ENCODE measurements at regions not wholly inside any gene's neighbourhood (a gene's known extent, or its start where the extent isn't known, plus 50 kb on each side); places are given as distances from the start of the nearest gene placed in this dataset.

DNA sequence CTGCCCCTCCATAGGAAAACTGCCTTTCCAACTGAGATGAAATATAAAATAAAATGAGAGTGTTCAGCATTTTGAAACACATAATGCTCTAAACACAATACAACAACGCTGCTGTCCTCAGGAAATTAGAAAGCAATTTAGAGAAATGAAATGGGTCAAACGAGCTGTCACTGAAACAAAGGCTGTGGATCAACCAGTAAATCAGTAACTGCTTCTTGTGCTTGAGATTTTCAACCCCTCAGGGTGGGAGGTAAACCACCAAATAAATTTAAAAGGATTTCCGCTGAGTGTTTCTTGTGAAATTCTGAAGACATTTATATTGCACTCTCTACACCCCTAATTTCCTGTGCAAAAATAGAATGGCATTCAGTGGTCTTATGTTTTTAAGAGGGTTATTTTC, 657.1 kb upstream of the SEL1L start:
- no peak for DNase-seq

DNA sequence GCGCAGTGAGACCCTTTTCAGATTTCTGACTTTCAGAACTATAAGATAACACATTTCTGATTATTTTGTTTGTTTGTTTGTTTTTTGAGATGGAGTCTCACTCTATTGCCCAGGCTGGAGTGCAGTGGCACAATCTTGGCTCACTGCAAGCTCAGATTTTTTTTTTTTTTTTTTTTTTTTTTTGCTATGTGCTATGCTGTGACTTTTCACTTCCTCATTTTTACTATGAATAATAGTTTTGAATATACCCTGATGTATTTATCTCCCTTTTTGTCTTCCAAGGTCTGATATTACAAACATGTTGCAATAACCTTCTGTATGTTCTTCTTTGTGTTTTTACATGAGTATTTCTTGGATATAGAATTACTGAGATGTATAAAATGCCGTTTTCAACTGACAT, 658.7 kb upstream of the SEL1L start:
- DNase-seq: no peak

DNA sequence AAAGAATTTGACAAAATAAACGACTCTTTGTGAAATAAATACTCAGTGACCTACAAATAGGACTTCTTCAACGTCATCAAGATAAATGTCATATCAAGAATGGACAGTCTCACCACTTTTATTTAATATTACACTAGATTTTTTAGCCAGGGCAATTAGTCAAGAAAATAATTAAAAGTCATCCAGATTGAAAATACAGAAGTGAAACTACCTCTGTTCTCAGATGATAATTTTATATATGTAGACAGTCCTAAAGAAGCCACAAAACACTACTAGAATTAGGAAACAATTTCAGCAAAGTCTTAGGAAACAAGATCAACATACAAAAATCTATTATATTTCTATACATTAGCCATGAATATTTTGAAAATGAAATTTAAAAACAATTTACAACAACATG, 689.6 kb upstream of the SEL1L start:
- no peak for DNase-seq

DNA sequence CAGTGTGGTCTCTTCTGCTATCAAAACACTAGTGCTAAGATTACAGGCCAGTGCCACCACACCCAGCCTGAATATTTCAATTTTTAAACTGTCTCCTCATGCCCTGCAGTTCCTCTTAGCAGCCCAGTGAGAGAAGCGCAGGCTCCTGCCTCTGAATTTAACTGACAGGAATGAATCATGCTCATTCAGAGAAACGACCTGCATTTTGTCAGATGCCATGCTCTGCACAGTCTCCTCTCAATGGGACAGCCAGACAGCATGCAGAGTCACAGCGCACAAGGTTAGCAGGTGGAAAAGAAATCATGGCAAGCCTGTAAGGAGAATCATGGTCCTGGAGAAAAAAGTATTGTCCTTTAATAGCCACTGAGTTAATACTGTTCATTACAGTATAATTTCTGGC, 691.0 kb upstream of the SEL1L start:
- DNase-seq: no peak

DNA sequence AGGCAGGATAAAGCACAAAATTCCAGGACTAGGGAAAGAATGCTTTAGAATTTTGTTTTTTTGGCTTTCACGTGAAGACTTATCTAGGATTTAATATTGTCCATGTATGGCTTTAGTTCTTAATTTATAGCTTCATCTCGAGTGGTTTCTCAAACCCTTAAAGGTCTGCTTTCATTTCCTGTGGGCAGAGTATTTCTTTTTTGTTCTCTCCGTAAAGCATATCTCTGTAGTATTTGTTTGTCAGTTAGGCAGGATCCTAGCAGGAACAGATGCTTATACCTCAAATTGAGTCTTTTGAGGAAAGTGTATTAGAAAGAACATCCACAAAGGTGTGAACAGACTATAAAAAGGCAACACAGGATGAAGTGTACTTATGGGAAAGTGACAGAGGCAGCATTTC, 697.1 kb upstream of the SEL1L start:
- DNase-seq: no peak

DNA sequence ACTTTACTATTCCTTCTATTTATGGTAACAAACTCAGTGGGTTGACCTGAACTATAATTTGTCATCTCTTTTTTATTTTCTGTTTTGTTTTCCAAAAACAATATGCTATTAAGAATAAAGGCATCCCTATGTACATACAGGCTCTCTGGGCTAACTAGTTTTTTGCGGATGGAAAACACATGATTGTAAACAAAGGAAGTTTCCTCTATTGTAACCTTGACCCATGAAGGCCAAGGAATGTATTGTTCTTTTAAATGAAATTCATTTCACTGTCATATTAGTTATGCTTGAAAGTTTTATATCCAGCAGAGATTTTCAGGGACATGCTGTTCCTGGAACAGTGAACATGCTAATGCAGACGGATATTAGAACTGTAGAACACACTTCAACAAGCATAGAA, 705.0 kb upstream of the SEL1L start:
- no peak for DNase-seq

DNA sequence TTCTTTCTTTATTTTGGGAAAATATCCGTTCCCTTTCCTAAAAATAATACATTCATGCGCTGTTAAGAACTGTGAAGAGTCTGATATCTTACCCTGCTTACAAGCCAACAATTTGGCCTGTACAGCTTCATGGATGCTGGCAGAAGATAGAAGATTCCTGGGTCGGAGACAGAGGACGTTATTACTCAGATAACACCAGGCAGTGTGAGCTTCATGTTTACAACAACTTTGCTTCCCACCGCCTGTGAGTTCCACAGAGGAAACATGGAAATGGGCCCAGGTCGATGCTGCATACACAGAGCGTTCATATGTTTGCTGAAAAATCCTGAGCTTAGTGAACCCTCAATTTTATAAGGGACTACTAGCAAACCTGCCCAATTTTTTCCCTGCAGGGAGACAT, 705.6 kb upstream of the SEL1L start:
- DNase-seq: no peak

DNA sequence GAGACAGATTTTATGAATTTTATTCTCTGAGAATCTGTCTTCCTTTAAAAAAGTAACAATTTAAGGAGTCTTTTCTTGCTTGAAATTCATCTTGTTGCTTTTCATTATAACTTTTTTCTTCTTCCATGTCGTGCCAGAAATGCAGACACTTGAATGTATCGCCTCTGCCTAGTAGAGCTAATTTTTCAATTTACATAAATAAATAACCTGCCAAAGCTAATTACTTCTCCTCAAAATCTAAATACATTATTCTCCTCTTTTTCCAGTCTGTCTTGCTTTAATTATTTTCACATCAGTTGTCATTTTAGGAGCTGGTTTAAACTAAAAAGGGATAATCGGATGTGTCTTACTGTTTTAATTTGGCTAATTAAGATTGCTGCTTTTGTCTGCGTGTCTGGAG, 711.1 kb upstream of the SEL1L start:
- DNase-seq: no peak

DNA sequence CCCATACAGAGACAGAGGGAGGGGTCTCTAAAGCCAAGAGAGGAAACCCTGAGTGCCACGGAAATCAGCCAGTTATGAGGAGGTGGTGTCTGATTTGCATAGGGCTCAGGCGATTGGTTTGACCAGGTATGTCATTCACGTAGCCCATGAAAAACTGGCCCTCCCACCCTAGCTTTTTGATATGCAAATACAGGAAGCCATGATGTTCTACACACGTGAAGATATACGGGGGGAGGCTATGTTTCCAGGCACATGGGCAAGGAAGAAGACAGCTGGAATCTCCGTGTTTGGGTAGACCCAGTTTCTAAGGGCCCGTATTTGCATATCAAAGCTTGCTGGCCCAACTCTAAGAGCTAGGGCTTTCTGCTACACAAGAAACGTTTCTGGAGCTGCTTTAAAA, 717.8 kb upstream of the SEL1L start:
- no peak for DNase-seq

DNA sequence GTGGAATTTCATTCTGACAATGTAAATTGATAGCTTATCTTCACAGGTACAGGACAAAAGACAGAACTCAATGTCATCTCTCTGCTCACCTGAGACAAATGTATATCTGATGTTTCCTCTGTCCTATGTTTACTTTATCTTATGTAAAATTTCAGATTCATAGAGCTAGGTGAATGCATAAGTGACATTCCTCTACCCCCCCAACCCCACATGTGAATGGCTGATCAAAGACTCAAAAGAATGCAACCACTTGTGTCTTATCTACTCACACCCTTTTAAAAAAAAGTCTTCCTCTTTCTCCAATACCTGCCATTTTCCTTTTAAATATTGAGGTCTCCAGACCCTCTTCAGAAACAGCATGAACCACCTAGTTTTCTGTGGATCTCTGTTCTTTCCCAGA, 736.6 kb upstream of the SEL1L start:
- DNase-seq: no peak

DNA sequence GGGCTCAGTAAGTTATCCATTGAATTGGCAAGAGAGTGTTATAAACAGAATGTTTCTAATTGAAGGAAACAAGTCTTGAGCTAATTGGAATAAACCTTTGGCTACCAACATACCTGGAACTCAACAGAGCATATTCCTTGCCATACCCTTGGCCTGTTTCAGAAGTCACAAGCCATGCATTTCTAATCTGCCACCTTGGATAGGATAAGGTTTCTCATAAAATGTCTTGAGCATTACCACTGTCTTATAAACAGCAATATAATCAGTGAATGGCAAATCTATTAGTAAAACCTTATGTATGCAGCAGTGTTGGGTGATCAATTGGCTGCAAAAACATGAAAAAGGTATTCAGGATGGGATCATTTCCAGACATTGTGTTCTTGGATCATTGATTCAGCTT, 765.2 kb upstream of the SEL1L start:
- no peak for DNase-seq

DNA sequence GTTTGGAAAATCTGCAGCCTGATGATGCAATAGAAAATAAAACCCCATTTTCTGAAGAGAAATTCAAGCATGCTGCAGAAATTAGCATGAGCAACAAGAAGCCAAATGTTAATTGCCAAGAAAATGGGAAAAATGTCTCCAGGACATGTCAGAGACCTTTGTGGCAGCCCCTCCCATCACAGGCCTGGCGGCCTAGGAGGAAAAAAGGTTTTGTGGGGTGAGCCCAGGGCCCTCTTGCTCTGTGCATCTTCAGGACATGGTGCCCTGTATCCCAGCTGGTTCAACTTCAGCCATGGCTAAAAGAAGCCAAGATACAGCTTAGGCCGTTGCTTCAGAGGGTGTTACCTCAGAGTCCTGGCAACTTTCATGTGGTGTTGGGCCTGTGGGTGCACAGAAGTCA, 775.5 kb upstream of the SEL1L start:
- no peak for DNase-seq

DNA sequence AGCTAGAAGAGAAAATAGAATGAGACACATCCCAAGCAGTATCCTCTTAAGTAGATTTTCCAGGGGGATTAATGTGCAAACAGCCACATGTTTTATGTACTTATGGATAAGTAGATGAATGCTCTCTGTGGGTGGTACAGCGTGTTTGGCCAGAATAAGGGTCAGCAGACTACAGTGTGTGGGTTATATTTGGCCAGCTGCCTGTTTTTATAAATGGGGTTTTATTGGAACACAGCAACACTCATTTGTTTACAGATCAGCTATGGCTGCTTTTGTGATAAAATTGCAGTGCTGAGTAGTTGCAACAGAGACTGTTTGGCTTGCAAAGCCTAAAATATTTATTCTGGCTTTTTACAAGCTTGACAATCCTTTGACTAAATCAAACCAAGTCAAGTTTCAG, 780.2 kb upstream of the SEL1L start:
- no peak for DNase-seq

DNA sequence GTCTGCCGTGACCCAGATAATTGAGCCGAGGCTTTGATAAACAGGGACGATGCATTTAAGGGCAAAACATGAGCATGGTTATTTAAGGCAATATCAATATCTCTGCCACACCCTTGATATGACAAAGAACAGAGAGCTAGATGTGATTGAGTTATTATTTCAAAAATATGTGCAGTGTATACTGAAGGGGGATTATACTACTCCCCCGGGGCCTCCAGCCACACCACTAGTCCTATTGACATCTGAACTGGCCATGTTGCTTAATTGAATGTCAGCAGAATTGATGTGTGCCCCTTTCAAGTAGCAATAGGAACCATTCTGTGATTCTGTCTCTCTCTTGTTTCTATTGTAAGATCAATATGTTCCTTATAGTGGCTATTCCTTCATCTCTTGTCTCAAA, 794.8 kb upstream of the SEL1L start:
- DNase-seq: no peak

DNA sequence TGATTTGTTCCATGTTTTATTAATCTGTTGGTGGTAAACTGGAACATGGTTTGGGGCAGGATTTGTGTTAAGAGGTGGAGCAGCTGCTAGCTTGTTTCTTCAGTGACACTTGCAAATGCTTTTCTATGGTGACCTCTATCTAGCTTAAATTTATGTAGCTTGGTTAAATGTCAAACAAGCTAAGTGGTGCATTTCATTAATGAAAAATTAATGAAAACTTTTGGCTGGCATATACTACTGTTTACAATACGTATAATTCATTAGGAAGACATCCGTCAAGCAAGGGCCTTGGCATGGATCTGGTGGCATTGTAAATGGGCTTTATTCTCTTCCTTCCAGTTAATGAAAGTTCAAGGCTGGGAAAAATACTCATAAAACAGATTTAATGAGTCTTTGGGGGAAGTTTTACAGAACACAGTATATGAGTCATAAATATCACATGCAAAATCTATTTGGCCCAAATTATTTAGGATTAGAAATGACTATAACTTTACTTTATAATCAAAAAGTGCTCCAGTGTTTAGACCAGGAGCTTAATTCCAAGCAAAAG, 807.7 kb upstream of the SEL1L start:
- no peak for DNase-seq

DNA sequence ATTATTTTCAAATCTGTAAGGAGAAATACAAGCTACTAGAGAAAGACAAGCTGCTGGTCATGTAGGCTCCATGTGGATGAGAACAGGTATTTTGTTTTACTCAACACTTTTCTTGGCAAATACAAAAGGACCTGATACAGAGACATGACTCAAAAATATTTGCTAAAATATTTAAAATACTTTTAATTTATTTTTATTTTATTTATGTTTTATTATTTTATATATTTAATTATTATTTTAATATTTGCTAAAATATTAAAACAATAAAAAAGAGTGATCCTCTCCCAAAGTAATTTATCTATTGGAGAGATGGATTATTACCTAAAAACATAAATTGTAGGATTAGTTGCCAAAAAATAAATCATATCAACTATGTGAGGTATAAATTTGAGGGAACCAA, 808.9 kb upstream of the SEL1L start:
- DNase-seq: no peak

DNA sequence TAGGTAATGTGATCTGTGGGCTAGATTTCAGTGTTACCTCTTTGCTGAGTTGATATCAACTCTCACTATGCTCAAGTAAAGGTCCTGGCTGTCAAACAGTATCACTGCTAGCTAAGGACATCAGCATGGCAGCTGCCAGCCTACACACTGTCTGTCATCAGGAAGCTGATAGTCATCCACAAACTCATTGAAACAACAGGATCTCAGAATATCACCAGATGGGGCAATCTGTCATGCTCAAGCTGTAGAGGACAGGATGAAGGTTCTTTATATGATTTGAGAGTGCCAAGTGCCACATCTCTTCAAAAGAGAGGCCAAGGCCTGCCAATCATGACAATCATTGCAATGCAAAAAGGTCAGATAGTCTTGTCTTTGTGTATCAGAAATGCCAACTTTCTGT, 811.5 kb upstream of the SEL1L start:
- no peak for DNase-seq

DNA sequence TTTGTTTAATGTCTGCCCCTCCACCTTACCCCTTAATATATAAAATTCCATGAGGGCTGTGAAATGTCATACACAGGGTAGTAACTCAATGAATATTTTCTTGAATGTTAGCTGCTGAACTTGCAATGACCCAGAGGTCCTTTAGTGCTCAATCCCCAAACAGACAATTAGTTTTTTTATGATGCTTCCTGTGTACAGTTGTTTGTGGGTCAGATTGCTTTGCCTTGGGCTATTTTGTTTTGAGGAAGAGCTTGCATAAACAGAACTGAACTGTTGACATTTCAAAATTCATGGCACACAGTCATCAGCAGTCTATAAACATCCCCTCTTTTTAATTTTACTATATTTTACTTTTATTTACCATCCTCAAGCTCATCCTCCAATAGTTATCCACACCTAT, 820.5 kb upstream of the SEL1L start:
- DNase-seq: no peak

DNA sequence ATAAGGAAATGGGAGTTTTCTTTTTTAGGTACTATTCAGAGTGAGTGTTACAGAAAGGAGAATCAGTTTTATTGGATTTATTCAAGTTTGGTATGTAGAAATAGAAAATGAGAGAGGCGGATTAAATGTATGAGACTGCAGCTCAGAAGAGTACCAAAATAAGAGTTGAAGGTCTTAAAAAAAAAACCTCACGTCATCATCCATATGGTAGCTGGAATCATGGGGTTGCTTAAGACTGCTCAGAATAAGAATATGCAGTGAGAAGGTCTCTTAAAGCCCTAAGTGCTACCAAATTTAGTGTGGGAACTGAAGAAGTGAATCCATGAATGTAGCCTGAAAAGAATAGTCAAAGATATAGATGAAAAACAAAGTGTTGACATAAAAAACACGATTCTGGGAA, 825.5 kb upstream of the SEL1L start:
- no peak for DNase-seq

DNA sequence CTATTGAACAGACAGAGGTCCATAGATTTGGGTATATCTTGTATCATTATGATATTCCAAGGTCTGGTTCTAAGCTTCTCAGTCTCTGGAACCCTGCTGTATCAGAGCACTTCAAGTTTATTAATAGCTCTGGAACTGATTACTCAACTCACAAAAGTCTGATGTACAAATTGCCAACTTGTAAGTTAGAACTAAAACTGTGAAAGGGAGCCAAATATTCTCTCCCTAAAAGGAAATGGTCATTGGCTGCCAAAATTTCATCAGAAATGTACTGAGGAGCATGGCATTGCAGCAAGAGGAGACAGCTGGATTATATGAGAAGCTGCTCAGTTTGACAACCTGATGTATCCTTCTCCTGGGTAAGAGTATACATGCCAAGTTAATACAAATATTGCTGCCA, 828.8 kb upstream of the SEL1L start:
- no peak for DNase-seq

DNA sequence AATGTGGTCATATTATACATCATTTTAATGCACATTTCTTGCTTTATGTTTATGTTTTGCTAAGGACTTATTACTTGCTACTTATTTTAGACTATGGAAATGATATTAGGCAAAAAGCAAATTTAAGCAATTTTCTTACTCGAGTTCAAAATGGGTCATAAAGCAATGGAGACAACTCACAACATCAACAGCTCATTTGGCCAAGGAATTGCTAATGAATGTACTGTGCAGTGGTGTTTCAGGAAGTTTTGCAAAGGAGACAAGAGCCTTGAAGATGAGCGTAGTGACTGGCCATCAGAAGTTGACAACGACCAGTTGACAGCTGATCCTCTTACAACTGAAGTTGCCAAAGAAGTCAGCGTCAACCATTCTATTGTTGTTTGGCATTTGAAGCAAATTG, 831.8 kb upstream of the SEL1L start:
- no peak for DNase-seq

DNA sequence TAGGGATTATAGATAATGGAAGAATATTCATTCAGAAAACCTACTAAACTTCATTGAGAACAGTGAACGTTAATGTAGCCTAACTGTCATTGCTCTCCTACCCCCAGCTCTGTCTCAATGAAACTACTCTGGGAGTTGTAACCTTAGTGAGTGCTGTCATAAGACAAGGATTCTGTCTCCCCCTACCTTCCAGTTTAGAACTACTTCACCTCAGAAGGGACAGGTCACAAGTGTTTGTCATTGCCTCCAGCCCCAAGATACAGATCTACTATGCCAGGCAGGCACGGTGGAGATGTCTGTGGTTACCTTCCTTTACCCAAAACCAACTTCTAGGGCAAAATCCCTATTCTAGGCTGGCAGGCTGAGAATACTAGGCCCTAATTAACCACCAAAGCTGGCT, 833.1 kb upstream of the SEL1L start:
- no peak for DNase-seq

DNA sequence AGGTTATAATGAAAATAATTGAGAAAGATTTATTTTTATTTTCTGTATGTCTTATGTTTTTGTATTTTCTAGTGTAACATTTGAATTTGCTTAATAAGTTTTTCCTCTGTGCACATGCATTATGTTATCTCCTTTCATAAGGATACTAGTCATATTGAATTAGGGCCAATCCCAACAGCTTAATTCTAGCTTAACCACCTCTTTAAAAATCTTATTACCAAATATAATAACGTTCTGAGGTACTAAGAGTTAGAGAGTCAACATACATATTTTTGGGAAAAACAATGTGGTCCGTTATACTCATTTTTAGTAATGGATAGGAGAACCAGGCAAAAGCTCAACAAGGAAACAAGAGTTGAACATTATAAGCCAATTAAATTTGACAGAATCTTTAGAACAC, 845.6 kb upstream of the SEL1L start:
- no peak for DNase-seq

DNA sequence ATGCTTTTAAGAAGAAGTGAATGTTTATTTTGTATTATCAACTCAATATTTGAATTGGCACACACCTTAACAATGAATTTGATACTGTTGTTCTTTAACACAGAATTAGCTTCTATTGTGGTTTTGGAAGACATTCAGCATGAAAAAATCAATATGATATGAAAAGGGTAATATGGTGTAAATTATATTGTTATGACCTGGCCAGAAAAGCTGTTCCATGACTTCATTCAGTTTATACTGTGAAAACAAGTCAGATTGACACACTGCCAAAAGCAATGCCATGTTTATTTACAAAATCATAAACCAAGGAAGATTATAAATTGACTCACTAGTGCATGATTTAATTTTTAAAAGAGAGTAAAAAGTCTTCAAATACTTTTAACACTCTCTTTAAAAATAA, 851.4 kb upstream of the SEL1L start:
- DNase-seq: no peak

DNA sequence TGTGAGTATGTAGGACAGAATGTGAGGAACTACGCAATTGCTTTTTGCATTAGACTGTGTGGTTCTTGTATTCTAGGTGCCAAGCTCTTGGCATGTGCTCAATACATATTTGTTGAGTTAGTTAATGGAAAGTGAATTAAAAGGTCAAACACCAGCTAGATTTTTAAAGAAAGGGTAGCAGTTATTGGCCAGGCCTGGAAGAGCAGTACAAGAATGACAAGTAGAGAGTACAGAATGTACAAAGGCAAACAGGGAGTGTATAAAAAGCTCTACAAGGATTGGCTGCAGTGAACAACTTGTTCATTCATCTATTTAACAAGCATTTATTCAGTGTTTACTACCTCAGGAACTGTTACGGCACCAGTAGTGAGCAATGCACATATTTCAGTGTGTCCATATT, 854.0 kb upstream of the SEL1L start:
- DNase-seq: no peak

DNA sequence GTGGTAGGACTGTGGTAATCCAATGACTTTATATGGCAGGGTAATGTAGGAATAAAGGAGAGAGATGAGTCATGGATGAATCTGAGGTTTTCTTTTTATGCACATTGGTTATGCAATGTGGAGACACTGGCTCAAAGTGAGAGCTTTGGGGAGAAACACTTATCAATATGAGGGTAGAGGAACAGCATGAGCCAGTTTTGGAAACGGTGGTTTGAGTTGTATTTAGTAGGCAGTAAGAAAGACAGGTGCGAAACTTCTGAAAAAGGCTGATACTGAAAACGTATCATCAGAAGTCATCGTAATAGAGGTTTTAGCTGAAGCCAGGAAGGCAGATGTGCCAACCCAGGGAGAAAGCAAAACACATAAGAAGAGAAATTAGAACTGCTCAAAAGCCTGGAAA, 854.8 kb upstream of the SEL1L start:
- DNase-seq: no peak

Measured in stimulated activated CD8-positive, alpha-beta memory T cell treated with anti-CD3 and anti-CD28 coated beads, Interleukin-4, amount 100 ng/mL, for 48 hours (primary cell).